ENCODE measurements at regions not wholly inside any gene's neighbourhood (a gene's known extent, or its start where the extent isn't known, plus 50 kb on each side); places are given as distances from the start of the nearest gene placed in this dataset.

GRCh38 chr19:37829526-37829925 is 50.1 kb upstream of the ZNF573 start:
- Mint-ChIP-seq H3K9me3 (ENCODE audit: unreplicated experiment) (peaks cover 26% of the 10 kb centered on the region), H3K4me3 (ENCODE audit: unreplicated experiment) (no peak overlapping the region), H3K36me3 (ENCODE audit: unreplicated experiment) (peaks cover 59% of the 10 kb centered on the region)

More at GRCh38 chr19:37829526-37829925, 50.1 kb upstream of the ZNF573 start:
- no peaks in the 10 kb centered on the region for H3K4me1 Mint-ChIP-seq (ENCODE audit: low read depth, unreplicated experiment)
- no peak for DNase-seq
- no peaks in the 10 kb centered on the region for H3K27me3 Mint-ChIP-seq (ENCODE audit: unreplicated experiment)
- no peak overlapping the region for H3K27ac Mint-ChIP-seq (ENCODE audit: unreplicated experiment)
- no peak for TF ChIP-seq CTCF (IDR thresholded peaks at IDR 0.05; ENCODE audit: partially characterized antibody, unreplicated experiment)
